HUES48 (cell line): ENCODE measurements at regions not wholly inside any gene's neighbourhood (a gene's known extent, or its start where the extent isn't known, plus 50 kb on each side); places are given as distances from the start of the nearest gene placed in this dataset.

Experiments used
- H3K27ac ChIP-seq: one replicate; pipeline ENCODE4 v1.7.0; 2013; ENCODE audit warnings: low read depth, low read length, inconsistent platforms
- H3K27me3 ChIP-seq: 2 replicates; pipeline ENCODE4 v1.6.1; 2013; ENCODE audit warnings: mild to moderate bottlenecking, low read length; ENCODE audit not compliant: control insufficient read depth, insufficient read depth
- H3K36me3 ChIP-seq: 2 replicates; pipeline ENCODE4 v1.6.1; 2013; ENCODE audit warnings: low read length; ENCODE audit not compliant: control insufficient read depth, insufficient read depth
- H3K4me1 ChIP-seq: 2 replicates; pipeline ENCODE4 v1.6.1; 2013; ENCODE audit warnings: mild to moderate bottlenecking, low read length; ENCODE audit not compliant: control insufficient read depth, insufficient read depth
- H3K4me3 ChIP-seq: 2 replicates; pipeline ENCODE4 v1.5.1; 2013; ENCODE audit warnings: mild to moderate bottlenecking, low read depth, low read length
- H3K9ac ChIP-seq: 2 replicates; pipeline ENCODE4 v1.6.1; 2013; ENCODE audit warnings: mild to moderate bottlenecking, low read depth, low read length, moderate library complexity
- H3K9me3 ChIP-seq: 2 replicates; pipeline ENCODE4 v1.6.1; 2013; ENCODE audit warnings: low read length; ENCODE audit not compliant: control insufficient read depth, insufficient read depth

- Histone ChIP-seq H3K9ac (no peak overlapping the region), H3K4me1 (peaks cover 41% of the 10 kb centered on the region)
Measured at GRCh38 chr1:37317870-37318467, 156.4 kb upstream of the ZC3H12A start.

GRCh38 chr1:37318490-37318889, 155.9 kb upstream of the ZC3H12A start:
- Histone ChIP-seq H3K27ac (no peak overlapping the region), H3K9me3 (no peaks in the 10 kb centered on the region), H3K4me1 (peaks cover 43% of the 10 kb centered on the region), H3K9ac (no peak overlapping the region), H3K4me3 (0 out of 2 replicates have a peak overlapping the region, but pooled peaks have one; percentile 16), H3K27me3 (peaks cover 24% of the 10 kb centered on the region), H3K36me3 (no peaks in the 10 kb centered on the region)

More at GRCh38 chr1:37317870-37318467, 156.4 kb upstream of the ZC3H12A start:
- no peaks in the 10 kb centered on the region for H3K36me3 ChIP-seq
- H3K4me3 ChIP-seq = 0 out of 2 replicates have a peak overlapping the region, but pooled peaks have one; percentile 16
- no peak overlapping the region for H3K27ac ChIP-seq
- peaks cover 24% of the 10 kb centered on the region for H3K27me3 ChIP-seq
- H3K9me3 ChIP-seq = no peaks in the 10 kb centered on the region

DNA sequence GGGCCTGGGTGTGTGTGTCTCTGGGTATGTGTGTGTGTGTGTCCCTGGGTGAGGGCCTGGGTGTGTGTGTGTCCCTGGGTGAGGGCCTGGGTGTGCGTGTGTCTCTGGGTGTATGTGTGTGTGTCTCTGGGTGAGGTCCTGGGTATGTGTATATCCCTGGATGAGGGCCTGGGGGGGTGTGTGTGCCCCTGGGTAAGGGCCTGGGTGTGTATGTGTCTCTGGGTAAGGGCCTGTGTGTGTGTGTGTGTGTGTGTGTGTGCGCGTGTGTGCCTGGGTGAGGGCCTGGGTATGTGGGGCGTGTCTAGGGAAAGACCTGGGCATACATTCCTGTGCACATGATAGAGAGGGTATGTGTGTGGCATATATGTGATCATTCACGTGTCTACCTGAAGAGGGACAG, 155.1 kb upstream of the ZC3H12A start:
- no peaks in the 10 kb centered on the region for H3K36me3 ChIP-seq
- no peak overlapping the region for H3K9ac ChIP-seq
- H3K4me3 ChIP-seq = no peak overlapping the region
- H3K27me3 ChIP-seq = peaks cover 24% of the 10 kb centered on the region
- peaks cover 41% of the 10 kb centered on the region for H3K4me1 ChIP-seq
- no peaks in the 10 kb centered on the region for H3K9me3 ChIP-seq
- H3K27ac ChIP-seq = no peak overlapping the region

DNA sequence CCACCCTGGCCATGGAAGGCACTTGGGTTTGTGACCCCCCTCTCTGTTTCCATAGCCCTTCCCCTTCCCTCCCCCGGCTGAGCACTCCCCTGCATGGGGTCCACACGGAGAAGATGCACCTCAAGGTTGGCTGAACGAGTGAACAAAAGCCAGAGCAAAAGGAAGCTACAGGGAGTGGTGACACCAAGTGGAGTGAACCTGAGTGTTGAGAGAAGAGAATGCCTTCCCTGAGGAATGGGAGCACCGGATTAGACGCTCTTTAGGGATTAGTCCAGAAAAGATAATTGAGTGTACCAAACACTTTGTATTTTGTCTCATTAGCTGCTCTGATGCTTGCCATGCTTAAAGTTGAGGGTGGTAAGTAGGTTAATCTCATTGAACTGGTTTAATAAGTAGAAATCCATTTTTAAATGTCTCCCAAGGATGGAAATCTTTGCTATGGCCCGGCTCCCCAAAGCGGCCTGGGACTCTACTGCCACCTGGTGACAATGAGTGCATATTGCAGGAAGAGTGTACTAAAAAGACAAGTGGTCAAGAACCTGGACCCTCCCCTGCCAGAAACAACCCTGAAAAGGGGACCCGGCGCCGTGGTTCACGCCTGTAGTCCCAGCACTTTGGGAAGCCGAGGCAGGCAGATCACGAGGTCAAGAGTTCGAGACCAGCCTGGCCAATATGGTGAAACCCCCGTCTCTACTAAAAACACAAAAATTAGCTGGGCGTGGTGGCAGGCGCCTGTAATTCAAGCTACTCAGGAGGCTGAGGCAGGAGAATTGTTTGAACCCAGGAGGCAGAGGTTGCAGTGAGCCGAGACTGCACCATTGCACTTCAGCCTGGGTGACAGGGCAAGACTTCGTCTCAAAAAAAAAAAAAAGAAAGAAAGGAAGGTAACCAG, 150.6 kb upstream of the ZC3H12A start:
- no peaks in the 10 kb centered on the region for H3K36me3 ChIP-seq
- peaks cover 4% of the 10 kb centered on the region; the same call in 1 of the 2 replicates for H3K4me1 ChIP-seq
- 0 out of 2 replicates have a peak, but pooled peaks cover 3% of the 10 kb centered on the region for H3K27me3 ChIP-seq

GRCh38 chr1:37325010-37325409, 149.4 kb upstream of the ZC3H12A start:
- Histone ChIP-seq H3K27me3 (no peaks in the 10 kb centered on the region), H3K9me3 (no peaks in the 10 kb centered on the region), H3K4me1 (peaks cover 4% of the 10 kb centered on the region; the same call in 1 of the 2 replicates), H3K4me3 (no peak overlapping the region), H3K36me3 (no peaks in the 10 kb centered on the region), H3K9ac (no peak overlapping the region), H3K27ac (no peak overlapping the region)

More for the DNA sequence above, 150.6 kb upstream of the ZC3H12A start:
- no peak overlapping the region for H3K9ac ChIP-seq
- H3K4me3 ChIP-seq = no peak overlapping the region
- H3K27ac ChIP-seq = no peak overlapping the region
- H3K9me3 ChIP-seq = no peaks in the 10 kb centered on the region

DNA sequence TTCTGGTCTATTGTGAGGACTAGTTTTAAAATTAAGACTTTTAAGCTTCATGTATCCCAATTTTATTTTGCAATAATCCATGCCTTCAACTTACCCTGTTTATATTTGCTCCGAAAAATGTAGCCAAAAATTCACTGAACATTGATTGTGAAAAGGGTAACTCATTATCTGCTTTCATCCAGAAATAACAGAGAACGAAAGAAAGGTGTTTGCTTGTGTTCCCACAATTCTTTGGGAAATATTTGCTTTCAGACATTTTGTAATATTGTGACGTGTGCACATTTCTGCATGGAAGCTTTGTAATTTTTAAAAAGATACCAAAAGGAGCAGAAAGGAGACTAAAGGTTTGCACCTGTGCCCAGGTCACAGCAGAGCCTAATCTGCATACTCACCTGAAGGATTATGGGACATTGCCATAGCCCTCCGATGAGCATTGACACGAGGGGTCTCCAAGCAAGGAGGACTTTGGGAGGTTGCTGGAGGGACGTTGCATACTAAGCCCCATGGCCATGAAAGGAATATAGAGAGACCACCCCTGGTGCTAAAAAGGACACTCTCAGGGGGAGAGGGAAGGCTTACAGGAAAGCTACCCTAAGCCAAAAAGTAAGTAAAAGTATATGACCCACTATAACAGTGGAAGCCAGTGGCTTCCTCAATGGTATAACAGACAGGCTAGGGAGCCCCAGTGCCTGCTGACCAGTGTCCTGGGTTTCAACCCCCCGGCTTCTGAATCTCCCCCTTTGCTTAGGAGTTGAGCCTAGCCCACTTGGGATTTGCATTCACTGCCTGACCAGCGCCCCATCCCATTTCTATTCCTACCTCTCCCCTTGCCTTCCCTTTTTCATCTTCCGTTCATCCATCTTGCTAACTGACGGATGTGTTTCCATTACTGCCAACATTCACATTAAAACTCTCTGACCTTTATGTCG, 148.6 kb upstream of the ZC3H12A start:
- H3K27ac ChIP-seq = peak overlapping the region; percentile 60
- H3K4me3 ChIP-seq = no peak overlapping the region

DNA sequence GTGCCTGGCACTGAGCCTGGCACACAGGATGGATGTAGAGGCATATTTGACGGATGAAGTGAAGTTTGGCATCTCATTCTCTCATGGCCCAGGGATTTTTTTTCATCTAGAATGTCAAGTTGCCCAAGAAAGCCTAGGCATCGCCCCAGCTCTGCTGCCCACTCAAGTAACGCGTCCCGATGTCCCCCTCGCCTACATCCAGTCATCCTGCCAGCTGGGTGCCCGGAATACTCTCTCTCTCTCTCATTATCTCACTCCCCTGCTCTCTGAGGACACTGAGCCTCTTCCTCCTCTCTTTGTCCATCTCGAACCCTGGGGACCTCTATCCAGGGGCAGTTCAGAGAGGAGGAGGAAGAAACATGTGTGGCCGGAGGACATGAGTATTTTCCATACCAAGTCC, 142.3 kb upstream of the ZC3H12A start:
- H3K9me3 ChIP-seq = no peaks in the 10 kb centered on the region
- no peaks in the 10 kb centered on the region for H3K36me3 ChIP-seq
- no peaks in the 10 kb centered on the region for H3K27me3 ChIP-seq
- no peaks in the 10 kb centered on the region for H3K4me1 ChIP-seq
- no peak overlapping the region for H3K27ac ChIP-seq
- no peak overlapping the region for H3K4me3 ChIP-seq
- H3K9ac ChIP-seq = no peak overlapping the region

More for the DNA sequence above, 148.6 kb upstream of the ZC3H12A start:
- Histone ChIP-seq H3K9me3 (no peaks in the 10 kb centered on the region), H3K9ac (peak overlapping the region; percentile 77; the same call in 1 of the 2 replicates), H3K4me1 (peaks cover 4% of the 10 kb centered on the region; the same call in 1 of the 2 replicates), H3K36me3 (no peaks in the 10 kb centered on the region), H3K27me3 (no peaks in the 10 kb centered on the region)

GRCh38 chr1:37338658-37339057, 135.7 kb upstream of the ZC3H12A start:
- Histone ChIP-seq H3K4me3 (no peak overlapping the region), H3K4me1 (no peaks in the 10 kb centered on the region), H3K9ac (no peak overlapping the region), H3K27me3 (no peaks in the 10 kb centered on the region), H3K27ac (no peak overlapping the region), H3K36me3 (no peaks in the 10 kb centered on the region), H3K9me3 (no peaks in the 10 kb centered on the region)

DNA sequence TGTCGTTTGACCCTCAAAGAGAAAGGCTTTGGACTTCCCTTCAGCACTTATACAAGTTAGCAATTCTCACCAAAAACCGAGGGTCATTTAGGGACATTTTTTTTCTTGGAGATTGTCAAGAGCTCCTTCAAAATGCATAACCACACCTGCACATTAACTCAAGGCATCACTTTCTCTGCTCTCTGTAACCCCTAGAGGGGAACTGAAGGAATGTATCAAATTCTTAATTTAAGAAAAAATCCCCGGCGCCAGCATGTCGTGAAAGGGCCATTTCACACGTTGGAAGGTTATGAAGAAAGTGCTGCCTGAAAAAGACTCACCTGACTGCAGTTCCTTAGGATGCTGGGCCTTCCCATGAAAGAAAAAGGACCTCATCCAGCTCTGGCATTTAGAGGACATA, 131.6 kb upstream of the ZC3H12A start:
- H3K27me3 ChIP-seq = no peaks in the 10 kb centered on the region
- H3K36me3 ChIP-seq = no peaks in the 10 kb centered on the region
- H3K4me1 ChIP-seq = no peaks in the 10 kb centered on the region
- no peak overlapping the region for H3K9ac ChIP-seq
- H3K27ac ChIP-seq = no peak overlapping the region
- H3K4me3 ChIP-seq = no peak overlapping the region
- no peaks in the 10 kb centered on the region for H3K9me3 ChIP-seq

DNA sequence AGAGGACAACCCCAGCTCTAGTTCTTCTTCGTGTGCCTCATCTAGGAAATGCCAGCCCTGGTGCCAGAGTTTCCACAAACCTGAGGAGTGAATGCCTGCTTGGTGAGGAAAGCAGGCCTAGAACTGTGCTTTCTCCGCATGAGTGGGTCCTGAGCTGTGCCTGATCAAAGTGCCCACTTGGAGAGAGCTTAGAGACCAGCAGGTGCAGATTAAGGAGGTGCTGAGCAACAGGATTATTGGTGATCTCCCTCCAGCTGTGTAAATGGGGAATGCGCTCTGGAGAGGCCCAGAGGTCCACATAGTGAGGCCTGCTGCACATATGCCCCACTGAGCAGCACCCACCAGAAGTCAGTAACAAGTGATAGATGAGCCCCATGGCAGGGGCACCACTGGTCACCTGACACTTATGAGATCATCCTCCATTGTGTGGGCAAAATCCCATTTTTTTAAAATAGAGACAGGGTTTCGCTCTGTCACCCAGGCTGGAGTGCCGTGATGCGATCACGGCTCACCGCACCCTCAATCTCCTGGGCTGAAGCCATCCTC, 127.2 kb upstream of the ZC3H12A start:
- H3K27ac ChIP-seq = no peak overlapping the region

More for the DNA sequence above, 127.2 kb upstream of the ZC3H12A start:
- no peaks in the 10 kb centered on the region for H3K4me1 ChIP-seq
- no peaks in the 10 kb centered on the region for H3K36me3 ChIP-seq
- no peaks in the 10 kb centered on the region for H3K27me3 ChIP-seq
- no peak overlapping the region for H3K4me3 ChIP-seq
- no peak overlapping the region for H3K9ac ChIP-seq
- no peaks in the 10 kb centered on the region for H3K9me3 ChIP-seq
